Liver (tissue), 7 donors: ENCODE measurements at regions not wholly inside any gene's neighbourhood (a gene's known extent, or its start where the extent isn't known, plus 50 kb on each side); places are given as distances from the start of the nearest gene placed in this dataset.
"Not testable (repeated sequence)": the region's sequence is repeated elsewhere in the genome, so short reads cannot be mapped to it uniquely, and the experiment has no call there.

Experiments
- DNase-seq: peaks from one replicate; pipeline ENCODE4 v3.0.0-alpha.2; 2017; ENCODE audit warnings: low spot score
- H3K27ac ChIP-seq, 2 donors: one replicate each; pipeline ENCODE4 v1.7.0; 2013; ENCODE audit warnings: inconsistent platforms in 2 of 2, low read length in 2 of 2, control low read depth in 1 of 2, low read depth in 1 of 2, mild to moderate bottlenecking in 1 of 2
- H3K27me3 ChIP-seq, 4 donors: one replicate each; pipeline versions ENCODE4 v1.6.1 to v1.7.0; 2013; ENCODE audit warnings: low read length in 3 of 4, inconsistent platforms in 1 of 4, mild to moderate bottlenecking in 1 of 4, moderate library complexity in 1 of 4; ENCODE audit not compliant: control insufficient read depth in 4 of 4, insufficient read depth in 4 of 4
- H3K36me3 ChIP-seq, 4 donors: one replicate each; pipeline versions ENCODE4 v1.6.1 to v1.7.0; 2013; ENCODE audit warnings: low read length in 3 of 4, mild to moderate bottlenecking in 3 of 4, low read depth in 1 of 4, moderate library complexity in 1 of 4; ENCODE audit not compliant: control insufficient read depth in 4 of 4, insufficient read depth in 3 of 4
- H3K4me1 ChIP-seq, 4 donors: one replicate each; pipeline versions ENCODE4 v1.6.1 to v1.7.0; 2013; ENCODE audit warnings: low read length in 3 of 4, mild to moderate bottlenecking in 3 of 4, moderate library complexity in 1 of 4; ENCODE audit not compliant: control insufficient read depth in 4 of 4, insufficient read depth in 4 of 4
- H3K4me3 ChIP-seq, 3 donors: one replicate each; pipeline versions ENCODE4 v1.6.1 to v1.7.0; 2013; ENCODE audit warnings: low read length in 3 of 3, control low read depth in 1 of 3, low read depth in 1 of 3, mild to moderate bottlenecking in 1 of 3
- H3K9ac ChIP-seq, 2 donors: one replicate each; pipeline ENCODE4 v1.7.0; 2013; ENCODE audit warnings: low read length in 2 of 2, mild to moderate bottlenecking in 2 of 2, moderate library complexity in 2 of 2, control low read depth in 1 of 2, low read depth in 1 of 2
- H3K9me3 ChIP-seq, 4 donors: one replicate each; pipeline versions ENCODE4 v1.6.1 to v1.7.0; 2013; ENCODE audit warnings: low read length in 3 of 4; ENCODE audit not compliant: control insufficient read depth in 4 of 4
- EGR1 ChIP-seq, 2 donors: IDR thresholded peaks; 2 replicates each; pipeline ENCODE4 v1.6.1; 2016 to 2018; ENCODE audit warnings: antibody characterized with exemption in 2 of 2, low read depth in 2 of 2
- FOXA1 ChIP-seq: IDR thresholded peaks from 2 replicates; pipeline ENCODE4 v1.6.1; 2016; ENCODE audit warnings: antibody characterized with exemption
- GABPA ChIP-seq, 2 donors: IDR thresholded peaks in 1 of 2; conservative IDR thresholded peaks in 1 of 2; 2 replicates each; pipeline ENCODE4 v1.6.1; 2016; ENCODE audit warnings: antibody characterized with exemption in 2 of 2, mild to moderate bottlenecking in 1 of 2, moderate library complexity in 1 of 2
- HNF4A ChIP-seq, 2 donors: conservative IDR thresholded peaks; 2 replicates each; pipeline ENCODE4 v1.6.1; 2016; ENCODE audit warnings: antibody characterized with exemption in 2 of 2, mild to moderate bottlenecking in 2 of 2
- HNF4G ChIP-seq: IDR thresholded peaks from 2 replicates; pipeline ENCODE4 v1.6.1; 2016; ENCODE audit warnings: antibody characterized with exemption
- JUND ChIP-seq, 2 donors: IDR thresholded peaks; 2 replicates each; pipeline ENCODE4 v1.6.1; 2016; ENCODE audit warnings: antibody characterized with exemption in 2 of 2
- RAD21 ChIP-seq, 2 donors: IDR thresholded peaks; 2 replicates each; pipeline ENCODE4 v1.6.1; 2016; ENCODE audit warnings: antibody characterized with exemption in 2 of 2, mild to moderate bottlenecking in 2 of 2
- RXRA ChIP-seq, 2 donors: IDR thresholded peaks; 2 replicates each; pipeline ENCODE4 v1.6.1; 2017 to 2018; ENCODE audit warnings: antibody characterized with exemption in 2 of 2, mild to moderate bottlenecking in 1 of 2
- SP1 ChIP-seq: IDR thresholded peaks from 2 replicates; pipeline ENCODE4 v1.6.1; 2018; ENCODE audit warnings: antibody characterized with exemption, mild to moderate bottlenecking
- TAF1 ChIP-seq: conservative IDR thresholded peaks from 2 replicates; pipeline ENCODE4 v1.6.1; 2016; ENCODE audit warnings: antibody characterized with exemption, mild to moderate bottlenecking
- YY1 ChIP-seq: IDR thresholded peaks from 2 replicates; pipeline ENCODE4 v1.6.1; 2016; ENCODE audit warnings: antibody characterized with exemption, mild to moderate bottlenecking
- WGBS: extraction: QIAGEN DNeasy Blood & Tissue Kit; methylation state at CpG from one replicate; pipeline ENCODE4 v1.1.7; 2013; 5-methylcytosine and 5-hydroxymethylcytosine counted together
- TF ChIP-seq, protein P1 (sequence below): IDR thresholded peaks from 2 replicates; pipeline ENCODE4 v1.6.1; 2016; ENCODE audit warnings: antibody characterized with exemption
- TF ChIP-seq, protein P2 (sequence below): IDR thresholded peaks from 2 replicates; pipeline ENCODE4 v1.6.1; 2016; ENCODE audit warnings: antibody characterized with exemption
- TF ChIP-seq, protein P3 (sequence below): IDR thresholded peaks from 2 replicates; pipeline ENCODE4 v1.6.1; 2016; ENCODE audit warnings: antibody characterized with exemption
- TF ChIP-seq, protein P4 (sequence below): IDR thresholded peaks from 2 replicates; pipeline ENCODE4 v1.6.1; 2016; ENCODE audit warnings: antibody characterized with exemption, mild to moderate bottlenecking
- donor health status: healthy.
- donor health status: healthy.
- donor health status: healthy.
- donor health status: healthy.

DNA sequence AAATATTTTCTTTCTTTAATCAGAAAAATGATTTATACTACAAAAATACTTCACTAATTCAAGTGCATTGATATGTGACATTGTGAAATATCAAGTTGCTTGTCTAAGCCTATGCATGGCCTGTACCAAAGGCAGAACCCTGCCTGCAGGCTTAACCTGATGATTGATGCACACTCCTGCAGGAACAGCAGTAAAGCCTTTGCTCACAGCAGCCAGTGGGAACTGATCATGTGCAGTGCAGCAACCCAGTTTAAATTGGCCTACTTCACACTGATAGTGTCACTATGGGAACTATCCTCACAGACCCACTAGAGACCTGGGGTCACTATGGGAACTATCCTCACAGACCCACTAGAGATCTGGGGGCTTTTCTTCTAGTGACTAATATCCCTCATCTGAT lies 603.8 kb downstream of the RAPGEF2 start:
- Histone ChIP-seq H3K4me3 (no peak overlapping the region), H3K9me3 (peaks cover 0 to 3% (median 0%) of the 10 kb centered on the region in 4 donors), H3K4me1 (no peaks in the 10 kb centered on the region), H3K36me3 (no peaks in the 10 kb centered on the region), H3K27ac (no peak overlapping the region), H3K9ac (no peak overlapping the region), H3K27me3 (no peaks in the 10 kb centered on the region)
- TF ChIP-seq RAD21 (IDR thresholded peaks at IDR 0.05) (no peak), RXRA (IDR thresholded peaks at IDR 0.05) (no peak), FOXA1 (no peak), HNF4G (no peak), HNF4A (conservative IDR thresholded peaks at IDR 0.05) (no peak)
- TF ChIP-seq, protein P1, sequence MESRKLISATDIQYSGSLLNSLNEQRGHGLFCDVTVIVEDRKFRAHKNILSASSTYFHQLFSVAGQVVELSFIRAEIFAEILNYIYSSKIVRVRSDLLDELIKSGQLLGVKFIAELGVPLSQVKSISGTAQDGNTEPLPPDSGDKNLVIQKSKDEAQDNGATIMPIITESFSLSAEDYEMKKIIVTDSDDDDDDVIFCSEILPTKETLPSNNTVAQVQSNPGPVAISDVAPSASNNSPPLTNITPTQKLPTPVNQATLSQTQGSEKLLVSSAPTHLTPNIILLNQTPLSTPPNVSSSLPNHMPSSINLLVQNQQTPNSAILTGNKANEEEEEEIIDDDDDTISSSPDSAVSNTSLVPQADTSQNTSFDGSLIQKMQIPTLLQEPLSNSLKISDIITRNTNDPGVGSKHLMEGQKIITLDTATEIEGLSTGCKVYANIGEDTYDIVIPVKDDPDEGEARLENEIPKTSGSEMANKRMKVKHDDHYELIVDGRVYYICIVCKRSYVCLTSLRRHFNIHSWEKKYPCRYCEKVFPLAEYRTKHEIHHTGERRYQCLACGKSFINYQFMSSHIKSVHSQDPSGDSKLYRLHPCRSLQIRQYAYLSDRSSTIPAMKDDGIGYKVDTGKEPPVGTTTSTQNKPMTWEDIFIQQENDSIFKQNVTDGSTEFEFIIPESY: no peak
- TF ChIP-seq, protein P2, sequence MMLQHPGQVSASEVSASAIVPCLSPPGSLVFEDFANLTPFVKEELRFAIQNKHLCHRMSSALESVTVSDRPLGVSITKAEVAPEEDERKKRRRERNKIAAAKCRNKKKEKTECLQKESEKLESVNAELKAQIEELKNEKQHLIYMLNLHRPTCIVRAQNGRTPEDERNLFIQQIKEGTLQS: no peak
- TF ChIP-seq, protein P3, sequence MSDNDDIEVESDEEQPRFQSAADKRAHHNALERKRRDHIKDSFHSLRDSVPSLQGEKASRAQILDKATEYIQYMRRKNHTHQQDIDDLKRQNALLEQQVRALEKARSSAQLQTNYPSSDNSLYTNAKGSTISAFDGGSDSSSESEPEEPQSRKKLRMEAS: no peak
- TF ChIP-seq, protein P4, sequence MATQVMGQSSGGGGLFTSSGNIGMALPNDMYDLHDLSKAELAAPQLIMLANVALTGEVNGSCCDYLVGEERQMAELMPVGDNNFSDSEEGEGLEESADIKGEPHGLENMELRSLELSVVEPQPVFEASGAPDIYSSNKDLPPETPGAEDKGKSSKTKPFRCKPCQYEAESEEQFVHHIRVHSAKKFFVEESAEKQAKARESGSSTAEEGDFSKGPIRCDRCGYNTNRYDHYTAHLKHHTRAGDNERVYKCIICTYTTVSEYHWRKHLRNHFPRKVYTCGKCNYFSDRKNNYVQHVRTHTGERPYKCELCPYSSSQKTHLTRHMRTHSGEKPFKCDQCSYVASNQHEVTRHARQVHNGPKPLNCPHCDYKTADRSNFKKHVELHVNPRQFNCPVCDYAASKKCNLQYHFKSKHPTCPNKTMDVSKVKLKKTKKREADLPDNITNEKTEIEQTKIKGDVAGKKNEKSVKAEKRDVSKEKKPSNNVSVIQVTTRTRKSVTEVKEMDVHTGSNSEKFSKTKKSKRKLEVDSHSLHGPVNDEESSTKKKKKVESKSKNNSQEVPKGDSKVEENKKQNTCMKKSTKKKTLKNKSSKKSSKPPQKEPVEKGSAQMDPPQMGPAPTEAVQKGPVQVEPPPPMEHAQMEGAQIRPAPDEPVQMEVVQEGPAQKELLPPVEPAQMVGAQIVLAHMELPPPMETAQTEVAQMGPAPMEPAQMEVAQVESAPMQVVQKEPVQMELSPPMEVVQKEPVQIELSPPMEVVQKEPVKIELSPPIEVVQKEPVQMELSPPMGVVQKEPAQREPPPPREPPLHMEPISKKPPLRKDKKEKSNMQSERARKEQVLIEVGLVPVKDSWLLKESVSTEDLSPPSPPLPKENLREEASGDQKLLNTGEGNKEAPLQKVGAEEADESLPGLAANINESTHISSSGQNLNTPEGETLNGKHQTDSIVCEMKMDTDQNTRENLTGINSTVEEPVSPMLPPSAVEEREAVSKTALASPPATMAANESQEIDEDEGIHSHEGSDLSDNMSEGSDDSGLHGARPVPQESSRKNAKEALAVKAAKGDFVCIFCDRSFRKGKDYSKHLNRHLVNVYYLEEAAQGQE: no peak
- DNase-seq: no peak

DNA sequence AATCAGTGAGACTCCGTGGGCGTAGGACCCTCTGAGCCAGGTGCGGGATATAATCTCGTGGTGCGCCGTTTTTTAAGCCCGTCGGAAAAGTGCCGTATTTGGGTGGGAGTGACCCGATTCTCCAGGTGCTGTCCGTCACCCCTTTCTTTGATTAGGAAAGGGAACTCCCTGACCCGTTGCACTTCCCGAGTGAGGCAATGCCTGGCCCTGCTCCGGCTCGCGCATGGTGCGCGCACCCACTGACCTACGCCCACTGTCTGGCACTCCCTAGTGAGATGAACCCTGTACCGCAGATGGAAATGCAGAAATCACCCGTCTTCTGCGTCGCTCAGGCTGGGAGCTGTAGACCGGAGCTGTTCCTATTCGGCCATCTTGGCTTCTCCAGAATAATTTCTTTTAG lies 612.3 kb downstream of the RAPGEF2 start:
- not testable (repeated sequence) for H3K4me3 ChIP-seq, H3K4me1 ChIP-seq, H3K9ac ChIP-seq, H3K27me3 ChIP-seq, H3K27ac ChIP-seq, H3K9me3 ChIP-seq, DNase-seq, H3K36me3 ChIP-seq
- 85% methylated on average over 25 of the region's 25 CpGs for WGBS

DNA sequence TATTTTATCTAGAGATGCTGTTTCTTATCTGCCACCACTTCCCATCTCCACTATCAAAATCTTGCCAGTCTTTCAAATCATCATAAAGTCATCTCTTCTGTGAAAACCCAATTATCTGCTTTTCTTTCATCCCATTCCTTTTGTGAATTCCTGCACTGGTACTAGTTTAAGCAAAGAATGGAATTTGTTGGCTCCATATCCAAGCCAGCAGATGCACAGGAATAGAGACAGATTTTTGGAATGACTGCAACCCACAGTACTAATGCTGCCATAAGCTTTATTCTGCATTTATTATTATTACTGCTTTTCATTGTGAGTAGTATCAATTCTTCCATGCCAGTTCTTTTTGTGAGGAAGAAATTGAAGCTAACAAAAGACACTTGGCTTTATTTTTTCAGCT lies 616.7 kb downstream of the RAPGEF2 start:
- DNase-seq: no peak
- Histone ChIP-seq H3K36me3 (no peaks in the 10 kb centered on the region), H3K4me3 (no peak overlapping the region), H3K27ac (no peak overlapping the region), H3K9ac (no peak overlapping the region), H3K9me3 (no peaks in the 10 kb centered on the region), H3K4me1 (no peaks in the 10 kb centered on the region), H3K27me3 (no peaks in the 10 kb centered on the region)
- TF ChIP-seq, protein P1: no peak
- TF ChIP-seq HNF4A (conservative IDR thresholded peaks at IDR 0.05) (no peak), FOXA1 (no peak), YY1 (no peak), GABPA (IDR thresholded peaks at IDR 0.05 in 1 of 2, conservative IDR thresholded peaks at IDR 0.05 in 1 of 2) (no peak), HNF4G (no peak), SP1 (no peak), JUND (IDR thresholded peaks at IDR 0.05) (no peak), EGR1 (IDR thresholded peaks at IDR 0.05; ENCODE audit: low read depth in 2 of 2) (no peak), TAF1 (no peak)
- TF ChIP-seq, protein P4: no peak
